Eye (tissue), 1 donor: ENCODE measurements at regions not wholly inside any gene's neighbourhood (a gene's known extent, or its start where the extent isn't known, plus 50 kb on each side); places are given as distances from the start of the nearest gene placed in this dataset.

Source experiments
- DNase-seq: peaks from one replicate; pipeline ENCODE4 v3.0.0-alpha.2; 2015

GRCh38 chr20:56060486-56060885 is 55.2 kb upstream of the CBLN4 start:
- no peak for DNase-seq

GRCh38 chr20:56069016-56069415 is 63.7 kb upstream of the CBLN4 start:
- no peak for DNase-seq

GRCh38 chr20:56072165-56072564 is 66.8 kb upstream of the CBLN4 start:
- no peak for DNase-seq

- no peak for DNase-seq
These were observed 83.1 kb upstream of the CBLN4 start for GRCh38 chr20:56088375-56088774.

GRCh38 chr20:56091628-56092234 is 86.4 kb upstream of the CBLN4 start:
- DNase-seq: no peak

- DNase-seq: no peak
These were observed 88.9 kb upstream of the CBLN4 start for GRCh38 chr20:56094228-56094627.

- no peak for DNase-seq
These were observed 93.7 kb upstream of the CBLN4 start for GRCh38 chr20:56098981-56099500.

GRCh38 chr20:56111961-56112730 is 106.8 kb upstream of the CBLN4 start:
- DNase-seq: no peak

- no peak for DNase-seq
These were observed 112.0 kb upstream of the CBLN4 start for GRCh38 chr20:56117350-56117749.

GRCh38 chr20:56121850-56122249 is 116.5 kb upstream of the CBLN4 start:
- no peak for DNase-seq

GRCh38 chr20:56143759-56144158 is 104.8 kb upstream of the MC3R start:
- DNase-seq: no peak

- no peak for DNase-seq
These were observed 96.7 kb upstream of the MC3R start for GRCh38 chr20:56151834-56152233.

- no peak for DNase-seq
These were observed 94.6 kb upstream of the MC3R start for GRCh38 chr20:56153926-56154325.

GRCh38 chr20:56155625-56156024 is 92.9 kb upstream of the MC3R start:
- no peak for DNase-seq

GRCh38 chr20:56157530-56158203 is 90.9 kb upstream of the MC3R start:
- DNase-seq: no peak

GRCh38 chr20:56158489-56158888 is 90.0 kb upstream of the MC3R start:
- DNase-seq: no peak

- DNase-seq: peak; percentile 50
These were observed 87.6 kb upstream of the MC3R start for GRCh38 chr20:56160956-56161355.

GRCh38 chr20:56163806-56164205 is 84.7 kb upstream of the MC3R start:
- peak; percentile 4 for DNase-seq

GRCh38 chr20:56166781-56167465 is 81.6 kb upstream of the MC3R start:
- DNase-seq: no peak

- peak; percentile 69 for DNase-seq
These were observed 77.2 kb upstream of the MC3R start for GRCh38 chr20:56171087-56172012.

- no peak for DNase-seq
These were observed 75.1 kb upstream of the MC3R start for GRCh38 chr20:56173438-56173837.

- no peak for DNase-seq
These were observed 74.1 kb upstream of the MC3R start for GRCh38 chr20:56174416-56174815.
